ENCODE measurements at regions not wholly inside any gene's neighbourhood (a gene's known extent, or its start where the extent isn't known, plus 50 kb on each side); places are given as distances from the start of the nearest gene placed in this dataset.
"Not testable (repeated sequence)": the region's sequence is repeated elsewhere in the genome, so short reads cannot be mapped to it uniquely, and the experiment has no call there.

GRCh38 chr9:110015759-110016158 lies 192.2 kb downstream of the C9orf152 start:
- ATAC-seq = peak; percentile 15
- TF ChIP-seq CTCF (IDR thresholded peaks at IDR 0.05) = no peak
- Histone ChIP-seq H3K9me3 (no peaks in the 10 kb centered on the region), H3K36me3 (no peaks in the 10 kb centered on the region), H3K4me3 (no peak overlapping the region), H3K27me3 (no peaks in the 10 kb centered on the region), H3K4me1 (peaks cover 0 to 4% of the 10 kb centered on the region in 2 donors), H3K27ac (no peak overlapping the region)
- no peak for DNase-seq
- intact Hi-C loops (cut with DNase I) = no loop called here

- Histone ChIP-seq H3K4me1 (peaks cover 0 to 4% of the 10 kb centered on the region in 2 donors), H3K27me3 (no peaks in the 10 kb centered on the region), H3K36me3 (no peaks in the 10 kb centered on the region), H3K27ac (no peak overlapping the region), H3K9me3 (no peaks in the 10 kb centered on the region), H3K4me3 (no peak overlapping the region)
- ATAC-seq (peak; percentile 93), DNase-seq (no peak)
- intact Hi-C loops (cut with DNase I) = no loop called here
- no peak for TF ChIP-seq CTCF (IDR thresholded peaks at IDR 0.05)
These were observed 191.6 kb downstream of the C9orf152 start for GRCh38 chr9:110016340-110016739.

GRCh38 chr9:110020216-110020615 lies 187.7 kb downstream of the C9orf152 start:
- H3K4me1 ChIP-seq; ATAC-seq; DNase-seq; intact Hi-C loops (cut with DNase I); H3K36me3 ChIP-seq; H3K9me3 ChIP-seq; H3K4me3 ChIP-seq; H3K27ac ChIP-seq; H3K27me3 ChIP-seq: not testable (repeated sequence)

- no peaks in the 10 kb centered on the region for H3K36me3 ChIP-seq
- no peaks in the 10 kb centered on the region for H3K27me3 ChIP-seq
- intact Hi-C loops (cut with DNase I) = no loop called here
- no peak overlapping the region for H3K4me3 ChIP-seq
- DNase-seq (no peak), ATAC-seq (peak; percentile 71)
- peaks cover 0 to 6% of the 10 kb centered on the region in 2 donors for H3K4me1 ChIP-seq
- H3K27ac ChIP-seq = peak overlapping the region in 1 of 2 donors; percentile 38
- no peak for TF ChIP-seq CTCF (IDR thresholded peaks at IDR 0.05)
- no peaks in the 10 kb centered on the region for H3K9me3 ChIP-seq
These were observed 186.1 kb downstream of the C9orf152 start for GRCh38 chr9:110021891-110022290.

- H3K4me3 ChIP-seq; H3K36me3 ChIP-seq; H3K27ac ChIP-seq; H3K27me3 ChIP-seq; ATAC-seq; H3K9me3 ChIP-seq; DNase-seq; intact Hi-C loops (cut with DNase I): not testable (repeated sequence)
- H3K4me1 ChIP-seq = peaks cover 0 to 15% of the 10 kb centered on the region in 2 donors
These were observed 184.7 kb downstream of the C9orf152 start for GRCh38 chr9:110023221-110023620.

- H3K4me1 ChIP-seq = peaks cover 0 to 37% of the 10 kb centered on the region in 2 donors
- no peaks in the 10 kb centered on the region for H3K36me3 ChIP-seq
- no peak for DNase-seq
- H3K27me3 ChIP-seq = no peaks in the 10 kb centered on the region
- no peak overlapping the region for H3K27ac ChIP-seq
- intact Hi-C loops (cut with DNase I) = no loop called here
- no peak for ATAC-seq
- H3K4me3 ChIP-seq = no peak overlapping the region
- H3K9me3 ChIP-seq = no peaks in the 10 kb centered on the region
- TF ChIP-seq CTCF (IDR thresholded peaks at IDR 0.05) = no peak
These were observed 182.3 kb downstream of the C9orf152 start for GRCh38 chr9:110025551-110026170.

Measured in left lung (tissue), 4 donors.